ENCODE measurements at regions not wholly inside any gene's neighbourhood (a gene's known extent, or its start where the extent isn't known, plus 50 kb on each side); places are given as distances from the start of the nearest gene placed in this dataset.
"Not testable (repeated sequence)": the region's sequence is repeated elsewhere in the genome, so short reads cannot be mapped to it uniquely, and the experiment has no call there.

- H3K4me3 Mint-ChIP-seq: no peak overlapping the region
- ATAC-seq (replicated peaks in 1 of 2) (no peak), DNase-seq (no peak)
- no peaks in the 10 kb centered on the region for H3K36me3 Mint-ChIP-seq (ENCODE audit: insufficient read depth in 2 of 2)
- peaks cover 14% of the 10 kb centered on the region for H3K27me3 Mint-ChIP-seq (ENCODE audit: low read depth)
- no peaks in the 10 kb centered on the region for H3K4me1 Mint-ChIP-seq (ENCODE audit: low read depth)
- no peak overlapping the region for H3K27ac Mint-ChIP-seq
- no peaks in the 10 kb centered on the region for H3K9me3 Mint-ChIP-seq
Measured at GRCh38 chr6:106733386-106733785, 104.0 kb downstream of the QRSL1 start.

GRCh38 chr6:106732376-106732940 lies 103.1 kb downstream of the QRSL1 start:
- no peak overlapping the region for H3K4me3 Mint-ChIP-seq
- H3K9me3 Mint-ChIP-seq: no peaks in the 10 kb centered on the region
- H3K27me3 Mint-ChIP-seq (ENCODE audit: low read depth): peaks cover 10% of the 10 kb centered on the region
- no peaks in the 10 kb centered on the region for H3K4me1 Mint-ChIP-seq (ENCODE audit: low read depth)
- no peak overlapping the region for H3K27ac Mint-ChIP-seq
- DNase-seq: no peak
- no peak for ATAC-seq (replicated peaks in 1 of 2)
- H3K36me3 Mint-ChIP-seq (ENCODE audit: insufficient read depth in 2 of 2): no peaks in the 10 kb centered on the region

- H3K27me3 Mint-ChIP-seq (ENCODE audit: low read depth): peaks cover 10% of the 10 kb centered on the region
- H3K27ac Mint-ChIP-seq: no peak overlapping the region
- no peaks in the 10 kb centered on the region for H3K36me3 Mint-ChIP-seq (ENCODE audit: insufficient read depth in 2 of 2)
- no peak overlapping the region for H3K4me3 Mint-ChIP-seq
- H3K9me3 Mint-ChIP-seq: no peaks in the 10 kb centered on the region
- DNase-seq (no peak), ATAC-seq (replicated peaks in 1 of 2) (no peak)
- H3K4me1 Mint-ChIP-seq (ENCODE audit: low read depth): no peaks in the 10 kb centered on the region
Measured at GRCh38 chr6:106731843-106732160, 102.4 kb downstream of the QRSL1 start.

- peaks cover 10% of the 10 kb centered on the region for H3K27me3 Mint-ChIP-seq (ENCODE audit: low read depth)
- no peak overlapping the region for H3K27ac Mint-ChIP-seq
- H3K36me3 Mint-ChIP-seq (ENCODE audit: insufficient read depth in 2 of 2): no peaks in the 10 kb centered on the region
- H3K4me1 Mint-ChIP-seq (ENCODE audit: low read depth): no peaks in the 10 kb centered on the region
- ATAC-seq (replicated peaks in 1 of 2) (no peak), DNase-seq (no peak)
- H3K9me3 Mint-ChIP-seq: no peaks in the 10 kb centered on the region
- H3K4me3 Mint-ChIP-seq: no peak overlapping the region
Measured at GRCh38 chr6:106731144-106731842, 101.9 kb downstream of the QRSL1 start.

GRCh38 chr6:106730718-106731117 lies 101.3 kb downstream of the QRSL1 start:
- Mint-ChIP-seq H3K9me3 (no peaks in the 10 kb centered on the region), H3K27ac (no peak overlapping the region), H3K36me3 (ENCODE audit: insufficient read depth in 2 of 2) (no peaks in the 10 kb centered on the region), H3K4me3 (no peak overlapping the region), H3K4me1 (ENCODE audit: low read depth) (no peaks in the 10 kb centered on the region), H3K27me3 (ENCODE audit: low read depth) (peaks cover 10% of the 10 kb centered on the region)
- no peak for ATAC-seq (replicated peaks in 1 of 2)
- no peak for DNase-seq

- Mint-ChIP-seq H3K27ac (no peak overlapping the region), H3K9me3 (no peaks in the 10 kb centered on the region), H3K27me3 (ENCODE audit: low read depth) (peaks cover 10% of the 10 kb centered on the region), H3K36me3 (ENCODE audit: insufficient read depth in 2 of 2) (no peaks in the 10 kb centered on the region), H3K4me1 (ENCODE audit: low read depth) (no peaks in the 10 kb centered on the region), H3K4me3 (no peak overlapping the region)
- ATAC-seq (replicated peaks in 1 of 2) (no peak), DNase-seq (no peak)
Measured at GRCh38 chr6:106730264-106730663, 100.9 kb downstream of the QRSL1 start.

- ATAC-seq (replicated peaks in 1 of 2): no peak
Measured at GRCh38 chr6:106729841-106730240, 100.5 kb downstream of the QRSL1 start.

GRCh38 chr6:106728296-106728870 lies 99.0 kb downstream of the QRSL1 start:
- Mint-ChIP-seq H3K9me3 (no peaks in the 10 kb centered on the region), H3K27me3 (ENCODE audit: low read depth) (peaks cover 10% of the 10 kb centered on the region), H3K27ac (no peak overlapping the region), H3K4me1 (ENCODE audit: low read depth) (no peaks in the 10 kb centered on the region), H3K36me3 (ENCODE audit: insufficient read depth in 2 of 2) (no peaks in the 10 kb centered on the region), H3K4me3 (no peak overlapping the region)
- DNase-seq: no peak
- ATAC-seq (replicated peaks in 1 of 2): no peak

More at GRCh38 chr6:106729841-106730240, 100.5 kb downstream of the QRSL1 start:
- Mint-ChIP-seq H3K4me3 (no peak overlapping the region), H3K27ac (no peak overlapping the region), H3K4me1 (ENCODE audit: low read depth) (no peaks in the 10 kb centered on the region), H3K9me3 (no peaks in the 10 kb centered on the region), H3K36me3 (ENCODE audit: insufficient read depth in 2 of 2) (no peaks in the 10 kb centered on the region), H3K27me3 (ENCODE audit: low read depth) (peaks cover 10% of the 10 kb centered on the region)
- DNase-seq: no peak

- no peak for ATAC-seq (replicated peaks in 1 of 2)
- Mint-ChIP-seq H3K4me1 (ENCODE audit: low read depth) (no peaks in the 10 kb centered on the region), H3K4me3 (no peak overlapping the region), H3K36me3 (ENCODE audit: insufficient read depth in 2 of 2) (no peaks in the 10 kb centered on the region), H3K9me3 (no peaks in the 10 kb centered on the region), H3K27ac (no peak overlapping the region), H3K27me3 (ENCODE audit: low read depth) (peaks cover 10% of the 10 kb centered on the region)
- DNase-seq: no peak
Measured at GRCh38 chr6:106727480-106728149, 98.2 kb downstream of the QRSL1 start.

GRCh38 chr6:106724848-106725247 lies 95.5 kb downstream of the QRSL1 start:
- Mint-ChIP-seq H3K4me3 (no peak overlapping the region), H3K4me1 (ENCODE audit: low read depth) (no peaks in the 10 kb centered on the region), H3K27ac (no peak overlapping the region), H3K27me3 (ENCODE audit: low read depth) (peaks cover 5% of the 10 kb centered on the region), H3K9me3 (no peaks in the 10 kb centered on the region), H3K36me3 (ENCODE audit: insufficient read depth in 2 of 2) (no peaks in the 10 kb centered on the region)
- DNase-seq (no peak), ATAC-seq (replicated peaks in 1 of 2) (no peak)

- H3K4me1 Mint-ChIP-seq (ENCODE audit: low read depth): no peaks in the 10 kb centered on the region
- DNase-seq (no peak), ATAC-seq (replicated peaks in 1 of 2) (no peak)
- no peak overlapping the region for H3K4me3 Mint-ChIP-seq
- H3K36me3 Mint-ChIP-seq (ENCODE audit: insufficient read depth in 2 of 2): no peaks in the 10 kb centered on the region
- no peak overlapping the region for H3K27ac Mint-ChIP-seq
- peaks cover 5% of the 10 kb centered on the region for H3K27me3 Mint-ChIP-seq (ENCODE audit: low read depth)
- no peaks in the 10 kb centered on the region for H3K9me3 Mint-ChIP-seq
Measured at GRCh38 chr6:106724337-106724736, 95.0 kb downstream of the QRSL1 start.

GRCh38 chr6:106723419-106723818 lies 94.0 kb downstream of the QRSL1 start:
- not testable (repeated sequence) for H3K9me3 Mint-ChIP-seq; H3K27ac Mint-ChIP-seq; H3K36me3 Mint-ChIP-seq (ENCODE audit: insufficient read depth in 2 of 2); ATAC-seq (replicated peaks in 1 of 2); H3K27me3 Mint-ChIP-seq (ENCODE audit: low read depth); H3K4me1 Mint-ChIP-seq (ENCODE audit: low read depth); DNase-seq; H3K4me3 Mint-ChIP-seq

- H3K36me3 Mint-ChIP-seq (ENCODE audit: insufficient read depth in 2 of 2); H3K4me3 Mint-ChIP-seq; ATAC-seq (replicated peaks in 1 of 2); H3K9me3 Mint-ChIP-seq; H3K4me1 Mint-ChIP-seq (ENCODE audit: low read depth); H3K27me3 Mint-ChIP-seq (ENCODE audit: low read depth); H3K27ac Mint-ChIP-seq; DNase-seq: not testable (repeated sequence)
Measured at GRCh38 chr6:106721189-106721588, 91.8 kb downstream of the QRSL1 start.

Measured in activated T-cell treated with anti-CD3 and anti-CD28 coated beads, Interleukin-2, amount 50 U/mL, for 72 hours (primary cell).